Psoas muscle (tissue), 7 donors: ENCODE measurements at regions not wholly inside any gene's neighbourhood (a gene's known extent, or its start where the extent isn't known, plus 50 kb on each side); places are given as distances from the start of the nearest gene placed in this dataset.

Experiments
- ATAC-seq, 4 donors: fragments of 200-7000 bp; cut with Tn5 transposase; one replicate each; pipeline ENCODE4 v1.9.1; 2020; ENCODE audit warnings: moderate library complexity in 3 of 4, mild to moderate bottlenecking in 2 of 4
- DNase-seq, 2 donors: peaks; one replicate each; pipeline ENCODE4 v3.0.0-alpha.2; 2020
- H3K27ac ChIP-seq: fragments of 200-600 bp; one replicate; pipeline ENCODE4 v1.8.0; 2022
- H3K27me3 ChIP-seq, 3 donors: fragments of 200-600 bp in 1 of 3; one replicate each; pipeline versions ENCODE4 v1.6.1 to v1.8.0; 2013 to 2022; ENCODE audit warnings: low read length in 2 of 3, mild to moderate bottlenecking in 2 of 3, moderate library complexity in 1 of 3; ENCODE audit not compliant: insufficient read depth in 3 of 3
- H3K36me3 ChIP-seq, 2 donors: fragments of 200-600 bp in 1 of 2; one replicate each; pipeline versions ENCODE4 v1.6.1 to v1.8.0; 2013 to 2022; ENCODE audit warnings: low read depth in 1 of 2, mild to moderate bottlenecking in 1 of 2, moderate library complexity in 1 of 2; ENCODE audit not compliant: insufficient read depth in 1 of 2
- H3K4me1 ChIP-seq: fragments of 200-600 bp; one replicate; pipeline ENCODE4 v1.8.0; 2022
- H3K4me3 ChIP-seq: fragments of 200-600 bp; one replicate; pipeline ENCODE4 v1.8.0; 2022; ENCODE audit warnings: mild to moderate bottlenecking
- H3K9me3 ChIP-seq: fragments of 200-600 bp; one replicate; pipeline ENCODE4 v1.8.0; 2022
- CTCF ChIP-seq: fragments of 200-600 bp; IDR thresholded peaks from one replicate; pipeline ENCODE4 v1.8.0; 2022; ENCODE audit warnings: antibody characterized with exemption
- WGBS, 3 donors: extraction: QIAGEN DNeasy Blood & Tissue Kit; methylation state at CpG; one replicate each; pipeline versions ENCODE4 v1.1.6 to v1.1.7; 2013; 5-methylcytosine and 5-hydroxymethylcytosine counted together
- intact Hi-C, 2 donors: fragments of 100-400 bp; cut with DNase I; formaldehyde crosslinking; loops; one replicate each; pipeline versions ENCODE4 v1.11.0 to v1.14.2; 2022
- donor health status: healthy with polysubstance abuse.
- donor health status: DM: no; HTN: no; CAD: no; lungs with moderate emphysema.
- donor health status: Bipolar disorder and iron deficiency.
- donor health status: healthy.
- donor health status: DM: yes; HTN: yes; CAD: no.
- donor health status: DM: no; HTN: no; CAD: no.
- donor health status: DM: yes; HTN: yes; CAD: no.

GRCh38 chr4:19266566-19266965, 985.1 kb upstream of the SLIT2 start:
- DNase-seq (no peak), ATAC-seq (no peak)
- Histone ChIP-seq H3K4me3 (no peak overlapping the region), H3K27me3 (no peaks in the 10 kb centered on the region), H3K9me3 (no peaks in the 10 kb centered on the region), H3K36me3 (no peaks in the 10 kb centered on the region), H3K27ac (no peak overlapping the region), H3K4me1 (no peaks in the 10 kb centered on the region)
- no peak for TF ChIP-seq CTCF
- whole genome bisulfite sequencing, 3 donors, result 76 to 79% (median 77%) methylated on average over 2 of the region's 2 CpGs
- intact Hi-C loops, result no loop called here

GRCh38 chr4:19262467-19262866, 989.2 kb upstream of the SLIT2 start:
- DNase-seq (no peak), ATAC-seq (no peak)
- no peaks in the 10 kb centered on the region for H3K36me3 ChIP-seq
- H3K9me3 ChIP-seq, result no peaks in the 10 kb centered on the region
- H3K4me1 ChIP-seq, result no peaks in the 10 kb centered on the region
- H3K27ac ChIP-seq, result no peak overlapping the region
- H3K4me3 ChIP-seq, result no peak overlapping the region
- WGBS, 3 donors, result 60 to 63% (median 63%) methylated on average over 2 of the region's 2 CpGs
- no peak for TF ChIP-seq CTCF
- intact Hi-C loops, result no loop called here
- no peaks in the 10 kb centered on the region for H3K27me3 ChIP-seq

GRCh38 chr4:19260346-19260745, 991.4 kb upstream of the SLIT2 start:
- no peak for DNase-seq
- Histone ChIP-seq H3K27me3 (no peaks in the 10 kb centered on the region), H3K4me3 (no peak overlapping the region), H3K9me3 (no peaks in the 10 kb centered on the region), H3K36me3 (no peaks in the 10 kb centered on the region), H3K4me1 (no peaks in the 10 kb centered on the region), H3K27ac (no peak overlapping the region)
- 16 to 63% (median 20%) methylated on average over 2 of the region's 2 CpGs for WGBS, 3 donors
- ATAC-seq, result no peak
- no peak for TF ChIP-seq CTCF
- intact Hi-C loops, result no loop called here

- ATAC-seq (no peak), DNase-seq (no peak)
- Histone ChIP-seq H3K27ac (no peak overlapping the region), H3K4me3 (no peak overlapping the region), H3K9me3 (no peaks in the 10 kb centered on the region), H3K36me3 (no peaks in the 10 kb centered on the region), H3K27me3 (no peaks in the 10 kb centered on the region), H3K4me1 (no peaks in the 10 kb centered on the region)
- WGBS, 3 donors, result 0 to 48% (median 46%) methylated on average over 1 of the region's 1 CpG
- TF ChIP-seq CTCF, result no peak
- intact Hi-C loops, result no loop called here
Measured at GRCh38 chr4:19259920-19260319, 991.8 kb upstream of the SLIT2 start.

- Histone ChIP-seq H3K27ac (no peak overlapping the region), H3K27me3 (no peaks in the 10 kb centered on the region)
- no peak for TF ChIP-seq CTCF
Measured at GRCh38 chr4:19256823-19257222, 994.9 kb upstream of the SLIT2 start.

More at GRCh38 chr4:19256823-19257222, 994.9 kb upstream of the SLIT2 start:
- no peaks in the 10 kb centered on the region for H3K9me3 ChIP-seq
- DNase-seq (no peak), ATAC-seq (no peak)
- no peak overlapping the region for H3K4me3 ChIP-seq
- H3K4me1 ChIP-seq, result no peaks in the 10 kb centered on the region
- H3K36me3 ChIP-seq, result no peaks in the 10 kb centered on the region
- intact Hi-C loops, result no loop called here
